Thoracic aorta (tissue), 2 donors: ENCODE measurements at regions not wholly inside any gene's neighbourhood (a gene's known extent, or its start where the extent isn't known, plus 50 kb on each side); places are given as distances from the start of the nearest gene placed in this dataset.

Experiments used
- ATAC-seq: fragments of 150-250 bp; one replicate; pipeline ENCODE4 v1.8.0; 2017; ENCODE audit warnings: low read depth; ENCODE audit not compliant: insufficient number of reproducible peaks, low FRiP score
- DNase-seq: peaks from one replicate; pipeline ENCODE4 v3.0.0-alpha.2; 2020; ENCODE audit warnings: low spot score
- H3K27ac ChIP-seq, 2 donors: fragments of 200-600 bp; sonication (generic); 1 replicate in 1 of 2; 2 replicates in 1 of 2; pipeline ENCODE4 v1.5.1; 2016; ENCODE audit warnings: mild to moderate bottlenecking in 2 of 2, moderate library complexity in 2 of 2
- H3K27me3 ChIP-seq: fragments of 200-600 bp; sonication (generic); replicated peaks from 2 replicates; pipeline ENCODE4 v1.6.0; 2016; ENCODE audit warnings: mild to moderate bottlenecking; ENCODE audit not compliant: insufficient read depth
- H3K36me3 ChIP-seq: fragments of 200-600 bp; sonication (generic); one replicate; pipeline ENCODE4 v1.5.1; 2016
- H3K4me1 ChIP-seq, 2 donors: fragments of 200-600 bp; sonication (generic); 1 replicate in 1 of 2; 2 replicates in 1 of 2; pipeline versions ENCODE4 v1.5.1 to v1.6.0; 2016; ENCODE audit warnings: low read depth in 2 of 2, mild to moderate bottlenecking in 1 of 2; ENCODE audit not compliant: control insufficient read depth in 1 of 2
- H3K4me3 ChIP-seq: fragments of 200-600 bp; sonication (generic); 2 replicates; pipeline ENCODE4 v1.5.1; 2016; ENCODE audit warnings: mild to moderate bottlenecking
- H3K9me3 ChIP-seq: fragments of 200-600 bp; sonication (generic); 2 replicates; pipeline ENCODE4 v1.5.1; 2016
- CTCF ChIP-seq: fragments of 200-600 bp; sonication (generic); IDR thresholded peaks from one replicate; pipeline ENCODE4 v1.5.1; 2019; ENCODE audit warnings: antibody characterized with exemption

GRCh38 chr2:181294979-181295378 is 162.2 kb upstream of the ITGA4 start:
- TF ChIP-seq CTCF, result no peak
- no peak for DNase-seq
- no peak for ATAC-seq
- no peaks in the 10 kb centered on the region for H3K4me1 ChIP-seq
- no peak overlapping the region for H3K4me3 ChIP-seq
- H3K36me3 ChIP-seq, result no peaks in the 10 kb centered on the region
- no peaks in the 10 kb centered on the region for H3K9me3 ChIP-seq
- H3K27me3 ChIP-seq, result no peaks in the 10 kb centered on the region
- H3K27ac ChIP-seq, result no peak overlapping the region

- peaks cover 0 to 3% of the 10 kb centered on the region in 2 donors for H3K4me1 ChIP-seq
- H3K4me3 ChIP-seq, result no peak overlapping the region
- H3K9me3 ChIP-seq, result no peaks in the 10 kb centered on the region
- no peak for TF ChIP-seq CTCF
- H3K27ac ChIP-seq, result no peak overlapping the region
- no peaks in the 10 kb centered on the region for H3K36me3 ChIP-seq
- ATAC-seq (no peak), DNase-seq (no peak)
- no peaks in the 10 kb centered on the region for H3K27me3 ChIP-seq
Measured at GRCh38 chr2:181300600-181301291, 156.4 kb upstream of the ITGA4 start.

GRCh38 chr2:181304011-181304844 is 153.0 kb upstream of the ITGA4 start:
- ATAC-seq, result no peak
- H3K9me3 ChIP-seq, result no peaks in the 10 kb centered on the region
- no peak overlapping the region for H3K4me3 ChIP-seq
- H3K27me3 ChIP-seq, result no peaks in the 10 kb centered on the region
- H3K4me1 ChIP-seq, result peaks cover 0 to 3% of the 10 kb centered on the region in 2 donors
- no peaks in the 10 kb centered on the region for H3K36me3 ChIP-seq
- DNase-seq, result no peak
- H3K27ac ChIP-seq, result no peak overlapping the region
- no peak for TF ChIP-seq CTCF

GRCh38 chr2:181305301-181306123 is 151.7 kb upstream of the ITGA4 start:
- TF ChIP-seq CTCF, result no peak
- H3K4me1 ChIP-seq, result peaks cover 0 to 3% of the 10 kb centered on the region in 2 donors
- H3K9me3 ChIP-seq, result no peaks in the 10 kb centered on the region
- no peaks in the 10 kb centered on the region for H3K36me3 ChIP-seq
- ATAC-seq (no peak), DNase-seq (no peak)
- H3K27ac ChIP-seq, result no peak overlapping the region
- no peak overlapping the region for H3K4me3 ChIP-seq
- H3K27me3 ChIP-seq, result no peaks in the 10 kb centered on the region

- ATAC-seq, result no peak
- no peak overlapping the region for H3K27ac ChIP-seq
Measured at GRCh38 chr2:181306785-181307184, 150.4 kb upstream of the ITGA4 start.

More at GRCh38 chr2:181306785-181307184, 150.4 kb upstream of the ITGA4 start:
- H3K4me1 ChIP-seq, result peaks cover 0 to 3% of the 10 kb centered on the region in 2 donors
- no peak for DNase-seq
- H3K9me3 ChIP-seq, result no peaks in the 10 kb centered on the region
- no peak overlapping the region for H3K4me3 ChIP-seq
- no peak for TF ChIP-seq CTCF
- H3K36me3 ChIP-seq, result no peaks in the 10 kb centered on the region
- H3K27me3 ChIP-seq, result no peaks in the 10 kb centered on the region
